ENCODE measurements at regions not wholly inside any gene's neighbourhood (a gene's known extent, or its start where the extent isn't known, plus 50 kb on each side); places are given as distances from the start of the nearest gene placed in this dataset.

DNA sequence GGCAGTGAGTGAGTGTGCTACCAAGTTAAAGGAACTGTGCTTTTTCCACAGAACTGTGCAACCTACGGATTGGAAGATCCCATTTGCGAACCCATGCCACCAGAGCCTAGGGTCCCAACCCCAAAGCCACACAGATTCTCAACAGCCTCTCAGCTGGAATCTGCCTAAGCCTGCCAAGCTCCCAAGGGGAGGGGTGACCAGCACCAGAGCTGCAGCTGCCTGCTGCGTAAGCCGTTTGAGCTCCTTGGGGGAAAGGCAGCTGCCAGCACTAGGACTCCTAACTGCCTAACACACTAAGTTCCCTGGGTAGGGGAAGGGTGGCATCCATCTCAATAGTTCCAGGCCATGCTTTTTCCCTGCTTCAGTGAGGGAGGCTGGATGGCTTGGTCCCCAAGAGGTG, 738.1 kb upstream of the PRKX start:
- DNase-seq = no peak

GRCh38 chrX:4450177-4450576, 736.7 kb upstream of the PRKX start:
- DNase-seq = no peak

DNA sequence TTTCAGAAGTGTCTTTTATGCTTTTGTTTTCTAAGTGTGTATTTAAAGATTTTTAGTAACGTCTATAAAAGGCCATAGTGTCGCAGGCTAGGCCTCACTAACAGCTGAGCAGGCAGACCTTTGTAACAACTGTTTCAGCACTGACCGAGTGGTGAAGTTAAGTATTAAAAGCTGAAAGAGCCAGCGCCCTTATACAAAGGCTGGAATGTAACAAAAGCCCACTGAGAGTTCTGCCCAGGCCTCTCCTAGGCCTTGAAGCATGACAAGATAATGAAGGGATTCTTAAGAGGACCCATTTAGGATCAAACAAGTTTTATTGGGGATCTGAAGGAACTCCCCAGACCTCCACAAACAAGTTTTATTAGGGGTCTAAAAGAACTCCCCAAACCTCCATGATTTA, 722.5 kb upstream of the PRKX start:
- DNase-seq = no peak

- DNase-seq = no peak
Measured at GRCh38 chrX:4397471-4397870, 684.0 kb upstream of the PRKX start.

GRCh38 chrX:4382273-4382672, 668.8 kb upstream of the PRKX start:
- no peak for DNase-seq

DNA sequence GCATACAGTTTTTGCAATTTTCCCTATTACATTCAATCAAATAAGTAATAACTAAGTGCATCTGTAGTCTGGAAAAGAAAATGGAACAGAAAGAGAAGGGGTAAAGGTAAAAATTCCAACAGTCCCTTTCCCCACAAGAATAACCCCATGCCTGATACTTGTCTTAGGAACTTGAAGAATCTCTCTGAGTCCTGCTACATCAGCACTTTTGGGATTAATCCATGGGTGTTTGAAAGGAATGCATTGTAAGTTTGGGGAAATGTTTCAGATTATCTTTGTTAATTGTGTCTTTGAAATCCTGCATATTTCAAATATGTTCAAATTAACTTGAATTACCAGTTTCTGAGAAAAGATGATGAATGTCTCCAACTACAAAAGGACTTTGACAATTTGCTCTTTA, 667.3 kb upstream of the PRKX start:
- DNase-seq = no peak

GRCh38 chrX:4379071-4379470, 665.6 kb upstream of the PRKX start:
- DNase-seq = no peak

DNA sequence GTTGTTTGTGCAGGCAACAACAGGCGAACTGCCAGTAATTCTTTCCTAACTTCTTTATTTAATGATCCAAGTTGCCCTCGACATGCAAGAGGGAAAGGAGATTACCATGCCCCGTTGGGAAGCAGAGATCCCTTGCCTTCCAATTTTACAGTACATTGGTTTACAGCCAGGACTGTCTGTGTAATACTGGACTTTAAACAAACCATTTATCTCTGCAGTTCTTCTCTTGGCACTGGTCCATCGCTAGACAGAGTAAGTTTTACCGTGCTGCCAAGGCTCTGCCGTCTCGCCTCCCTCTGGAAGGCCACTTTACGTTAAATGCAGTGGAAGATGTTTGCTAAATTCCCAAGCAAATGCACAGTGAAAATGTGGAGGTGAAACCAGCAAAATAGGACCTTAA, 660.3 kb upstream of the PRKX start:
- no peak for DNase-seq

DNA sequence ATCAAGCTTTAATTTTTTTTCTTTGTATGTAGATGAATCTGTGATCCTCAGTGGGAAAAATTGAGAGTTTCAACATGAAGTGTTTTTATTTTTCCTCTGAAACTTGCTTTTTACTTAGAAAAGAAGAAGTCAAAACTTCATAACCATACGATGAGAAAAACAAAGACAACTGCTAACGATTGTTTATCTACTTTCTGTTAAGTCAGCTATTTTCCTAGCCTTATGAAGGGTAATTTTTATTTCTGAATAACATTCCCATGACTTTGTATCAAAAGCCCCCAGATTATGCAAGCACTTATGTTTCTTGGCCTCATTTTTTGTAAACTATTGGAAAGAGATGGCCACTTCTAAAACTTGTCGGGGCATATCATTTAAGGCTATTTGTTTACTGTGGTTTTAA, 645.1 kb upstream of the PRKX start:
- no peak for DNase-seq

- no peak for DNase-seq
Measured at GRCh38 chrX:4322916-4323315, 609.5 kb upstream of the PRKX start.

DNA sequence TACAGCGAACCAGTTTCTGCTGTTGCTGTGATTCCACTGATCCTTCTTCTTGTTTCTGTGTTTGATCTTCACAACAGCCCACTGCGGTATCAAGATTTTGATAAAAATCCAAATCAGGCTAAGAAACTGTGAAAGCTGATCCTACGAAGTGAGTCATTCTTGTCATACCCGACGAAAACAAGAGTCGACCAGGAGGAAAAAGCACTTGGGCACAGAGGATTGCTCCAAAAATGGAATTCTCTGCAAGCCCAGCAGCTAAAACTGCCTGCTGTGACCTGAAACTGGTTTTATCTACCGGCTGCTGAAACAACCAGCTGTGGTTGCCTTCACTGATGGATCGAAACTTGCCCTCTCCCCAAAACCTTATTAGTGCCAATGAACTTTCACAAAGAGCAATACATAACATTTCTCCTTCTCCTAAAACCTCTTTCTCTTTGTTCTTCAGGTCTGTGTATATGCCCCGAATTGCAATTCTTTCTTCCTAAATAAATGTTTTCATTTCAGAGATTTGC, 607.0 kb upstream of the PRKX start:
- DNase-seq = no peak

- no peak for DNase-seq
Measured at GRCh38 chrX:4315891-4316290, 602.4 kb upstream of the PRKX start.

DNA sequence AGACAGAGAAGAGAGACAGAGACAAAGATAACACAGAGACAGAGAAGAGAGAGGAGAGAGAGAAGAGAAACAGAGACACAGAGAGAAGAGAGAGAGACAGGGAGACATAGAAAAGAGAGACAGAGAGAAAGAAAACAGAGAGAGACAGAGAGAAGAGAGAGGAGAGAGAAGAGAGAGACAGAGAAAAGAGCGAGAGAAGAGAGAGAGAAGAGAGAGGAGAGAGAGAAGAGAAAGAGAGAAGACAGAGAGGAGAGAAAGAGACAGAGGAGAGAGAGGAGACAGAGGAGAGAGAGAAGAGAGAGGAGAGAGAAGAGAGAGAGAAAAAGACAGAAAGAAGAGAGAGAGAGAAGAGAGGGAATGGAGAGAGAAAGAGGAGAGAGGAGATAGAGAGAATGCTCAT, 601.1 kb upstream of the PRKX start:
- no peak for DNase-seq

DNA sequence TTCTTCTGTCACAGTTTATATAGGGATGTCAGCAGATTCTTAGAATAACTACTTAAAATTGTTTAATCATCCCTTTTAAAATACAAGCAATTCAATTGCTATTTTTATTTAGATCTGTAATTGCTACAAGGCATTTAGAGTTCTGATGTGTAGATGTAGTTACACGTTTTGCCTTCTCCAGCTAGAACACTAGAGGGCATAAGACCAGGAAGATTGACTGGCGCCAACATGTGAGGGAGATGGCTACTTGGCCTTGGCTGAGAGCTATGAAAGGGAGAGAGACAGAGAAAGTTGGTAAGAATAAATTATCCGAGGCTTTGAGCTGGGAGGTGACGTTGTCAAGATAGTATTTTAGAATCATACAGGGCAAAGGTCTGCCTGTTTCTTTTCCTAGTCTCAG, 563.7 kb upstream of the PRKX start:
- DNase-seq = no peak

DNA sequence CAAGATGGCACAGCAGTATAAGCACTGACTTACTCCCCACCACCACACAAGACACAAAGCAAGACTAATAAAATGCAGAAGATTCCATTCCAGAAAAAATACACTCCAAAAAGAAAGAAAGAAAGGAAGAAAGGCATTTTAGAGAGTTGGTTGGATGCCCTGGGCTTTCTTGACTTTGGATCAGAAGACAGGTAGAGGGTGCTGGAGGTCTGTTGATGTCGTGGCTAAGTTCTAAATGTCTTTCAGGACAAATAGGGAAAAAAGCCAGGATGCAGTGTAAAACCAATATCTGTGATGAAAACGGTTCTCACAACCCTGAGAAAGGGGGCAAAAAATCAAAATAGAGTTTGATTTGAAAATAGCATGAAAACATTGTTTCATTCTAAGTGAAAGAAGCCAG, 555.2 kb upstream of the PRKX start:
- DNase-seq = no peak

DNA sequence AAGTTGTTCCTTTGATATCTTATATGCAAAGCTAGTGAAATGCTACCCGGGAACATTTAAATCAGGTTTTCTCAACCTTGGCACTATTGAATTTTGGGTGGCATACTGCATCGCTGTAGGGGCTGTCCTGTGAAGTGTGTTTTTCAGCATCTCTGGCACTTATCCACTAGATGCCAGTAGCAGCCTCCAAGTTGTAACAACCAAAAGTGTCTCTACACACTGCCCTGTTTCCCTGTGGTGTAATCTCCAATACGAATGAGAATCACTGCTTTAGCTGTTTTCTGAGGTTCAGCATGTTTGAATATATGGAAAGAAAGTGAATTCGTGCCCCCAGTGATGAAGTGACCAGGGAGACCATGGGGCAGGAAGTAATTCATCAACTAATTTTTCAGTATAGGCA, 551.6 kb upstream of the PRKX start:
- no peak for DNase-seq

DNA sequence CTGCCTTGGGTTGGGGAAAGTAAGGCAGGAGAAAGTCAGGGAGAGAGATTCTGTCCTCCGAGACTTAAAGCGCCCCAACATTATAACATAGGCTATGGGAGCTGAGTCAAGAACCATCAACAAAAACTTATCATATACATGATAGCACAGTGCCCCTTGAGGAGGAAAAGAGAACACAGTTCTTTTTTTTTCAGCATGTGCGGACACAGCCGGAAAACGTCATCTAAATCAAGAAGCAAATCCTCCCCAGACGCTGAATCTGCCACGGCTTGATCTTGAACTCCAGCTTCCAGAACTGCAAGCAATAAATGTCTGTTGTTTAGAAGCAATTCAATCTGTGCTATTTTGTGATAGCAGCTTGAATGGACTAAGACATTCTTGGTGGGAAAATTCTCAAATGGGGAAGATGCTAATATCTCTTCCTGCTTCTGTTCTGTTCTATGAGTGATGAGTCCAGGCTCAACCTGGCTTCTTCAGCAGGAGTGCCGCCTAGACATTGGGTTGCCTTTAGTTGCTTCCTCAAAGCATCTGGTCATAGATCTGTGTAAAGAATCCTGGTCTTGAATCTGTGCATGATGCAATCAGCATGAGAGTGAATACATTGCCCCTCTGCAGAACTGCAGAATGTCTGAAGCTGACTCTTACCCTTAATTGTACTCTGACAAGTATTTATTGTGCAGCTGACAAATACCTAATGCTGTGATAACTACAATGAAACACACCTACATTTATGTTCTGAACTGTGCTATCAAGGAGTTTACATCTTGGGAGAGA, 549.8 kb upstream of the PRKX start:
- no peak for DNase-seq

DNA sequence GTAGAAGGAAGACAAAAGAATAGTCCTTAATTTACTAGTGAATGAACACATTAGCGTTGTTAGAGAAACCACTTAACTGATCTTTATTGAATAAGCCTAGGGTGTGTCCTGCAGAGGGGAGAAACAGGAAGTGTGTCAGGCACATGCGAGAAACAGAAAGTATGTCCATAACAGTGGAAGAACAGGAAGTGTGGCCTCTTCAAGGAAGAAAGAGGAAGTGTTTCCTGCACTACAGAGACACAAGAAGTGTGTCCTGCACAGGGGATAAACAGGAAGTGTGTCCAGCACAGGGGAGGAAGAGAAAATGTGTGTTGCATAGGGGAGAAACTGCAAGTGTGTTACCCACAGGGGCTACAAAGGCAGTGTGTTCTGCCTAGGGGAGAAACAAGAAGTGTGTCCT, 539.6 kb upstream of the PRKX start:
- no peak for DNase-seq

DNA sequence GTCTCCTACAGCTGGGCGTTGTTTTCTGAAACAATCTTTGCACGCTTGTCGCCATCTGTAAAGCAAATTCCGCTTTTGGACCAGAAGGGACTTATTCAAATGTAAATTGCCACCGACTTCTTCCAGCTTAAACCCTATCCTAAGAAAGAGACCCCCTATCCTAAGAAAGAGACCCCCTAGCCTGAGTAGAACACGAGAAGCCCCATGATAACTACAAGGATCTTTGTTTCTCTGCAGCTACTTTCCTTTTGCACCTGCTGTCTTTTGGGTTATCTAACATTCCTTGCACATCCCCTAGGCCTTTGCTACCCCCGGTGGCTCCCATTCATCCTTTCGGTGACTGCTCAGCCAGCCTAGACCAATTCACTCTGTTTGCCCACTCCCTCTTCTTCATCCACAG, 536.0 kb upstream of the PRKX start:
- DNase-seq = no peak

DNA sequence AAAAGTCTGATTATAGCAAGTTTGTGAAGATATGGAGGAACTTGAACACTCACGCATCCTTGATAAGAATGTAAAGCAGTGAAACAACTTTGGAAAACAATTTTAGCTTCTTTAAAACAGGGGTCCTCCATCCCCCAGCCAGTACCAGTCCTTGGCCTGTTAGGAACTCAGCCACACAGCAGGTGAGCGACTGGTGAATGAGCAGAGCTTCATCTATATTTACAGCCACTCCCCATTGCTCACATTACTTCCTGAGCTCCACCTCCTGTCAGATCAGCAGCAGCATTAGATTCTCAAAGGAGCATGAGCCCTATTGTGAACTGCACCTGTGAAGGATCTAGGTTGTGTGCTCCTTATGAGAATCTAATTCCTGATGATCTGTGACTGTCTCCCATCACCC, 530.3 kb upstream of the PRKX start:
- DNase-seq = no peak

DNA sequence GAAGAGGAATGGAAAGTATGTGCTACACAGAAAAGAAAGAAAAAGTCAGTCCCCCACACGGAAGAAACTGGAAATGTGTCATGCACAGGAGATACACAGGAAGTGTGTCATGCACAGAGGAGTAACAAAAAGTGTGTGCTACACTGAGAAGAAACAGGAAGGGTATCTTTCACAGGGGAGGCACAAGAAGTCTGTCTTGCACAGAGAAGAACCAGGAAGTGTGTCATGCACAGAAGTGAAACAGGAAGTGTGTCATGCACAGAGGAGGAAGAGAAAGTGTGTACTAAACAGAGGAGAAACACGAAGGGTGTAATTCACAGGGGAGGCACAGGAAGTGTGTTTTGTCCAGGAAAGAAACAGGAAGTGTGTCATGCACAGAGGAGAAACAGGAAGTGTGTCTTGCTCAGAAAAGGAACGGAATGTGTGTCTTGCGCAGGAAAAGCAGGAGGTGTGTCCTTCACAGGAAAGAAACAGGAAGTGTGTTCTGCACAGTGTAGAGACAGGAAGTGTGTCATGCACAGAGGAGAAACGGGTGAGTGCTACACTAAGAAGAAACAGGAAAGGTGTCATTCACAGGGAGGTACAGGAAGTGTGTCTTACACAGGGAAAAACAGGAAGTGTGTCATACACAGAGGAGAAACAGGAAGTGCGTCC, 527.2 kb upstream of the PRKX start:
- DNase-seq = no peak

DNA sequence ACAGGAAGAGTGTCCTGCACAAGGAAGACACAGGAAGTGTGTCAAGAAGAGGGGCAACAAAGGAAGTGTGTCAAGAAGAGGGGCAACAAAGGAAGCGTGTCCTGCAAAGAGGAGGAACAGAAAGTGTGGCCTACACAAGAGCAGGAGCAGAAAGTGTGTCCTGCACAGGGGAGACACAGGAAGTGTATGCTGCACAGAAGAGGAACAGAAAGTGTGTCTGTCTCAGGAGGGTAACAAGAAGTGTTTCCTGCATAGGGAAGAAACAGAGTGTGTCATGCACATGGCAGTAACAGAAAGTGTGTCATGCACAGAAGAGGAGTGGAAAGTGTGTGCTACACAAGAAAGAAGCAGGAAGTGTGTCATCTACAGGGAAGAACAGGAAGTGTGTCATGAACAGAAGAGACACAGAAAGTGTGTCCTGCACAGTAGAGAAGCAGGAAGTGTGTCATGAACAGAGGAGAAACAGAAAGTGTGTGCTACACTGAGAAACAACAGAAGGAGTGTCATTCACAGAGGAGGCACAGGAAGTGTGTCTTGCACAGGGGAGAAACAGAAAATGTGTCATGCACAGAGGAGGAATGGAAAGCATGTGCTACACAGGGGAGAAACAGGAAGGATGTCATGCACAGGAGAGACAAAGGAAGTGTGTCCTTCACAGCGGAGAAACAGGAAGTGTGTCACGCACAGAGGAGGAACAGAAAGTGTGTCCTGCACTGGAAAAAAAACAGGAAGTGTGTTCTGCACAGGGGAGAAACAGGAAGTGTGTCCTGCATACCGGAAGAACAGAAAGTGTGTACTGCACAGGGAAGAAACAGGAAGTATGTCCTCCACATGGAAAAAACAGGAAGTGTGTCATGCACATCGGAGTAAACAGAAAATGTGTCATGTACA, 526.4 kb upstream of the PRKX start:
- DNase-seq = no peak

DNA sequence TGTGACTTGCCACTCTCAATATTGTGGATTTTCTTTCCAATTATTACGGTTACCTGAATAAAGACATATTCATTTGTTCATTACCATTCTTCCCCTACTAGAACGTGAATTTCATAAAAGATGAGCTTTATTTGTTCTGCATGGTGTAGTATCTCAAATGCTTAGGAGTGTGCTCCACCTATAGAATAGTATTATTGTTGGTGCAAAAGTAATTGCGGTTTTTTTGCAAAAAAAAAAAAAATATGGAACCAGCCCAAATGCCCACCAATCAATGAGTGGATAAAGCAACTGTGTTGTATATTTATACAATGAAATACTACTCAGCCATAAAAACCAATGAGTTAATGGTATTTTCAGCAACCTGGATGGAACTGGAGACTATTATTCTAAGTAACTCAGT, 525.5 kb upstream of the PRKX start:
- DNase-seq = no peak

GRCh38 chrX:4225086-4225485, 511.6 kb upstream of the PRKX start:
- no peak for DNase-seq

Data from NCI-H774 (cell line).